Cardiac muscle cell (in vitro differentiated cells and primary cell): ENCODE measurements at regions not wholly inside any gene's neighbourhood (a gene's known extent, or its start where the extent isn't known, plus 50 kb on each side); places are given as distances from the start of the nearest gene placed in this dataset.
A peak's percentile ranks its signal among the peaks of the same experiment; 100 is the strongest.

Experiments
- DNase-seq, 2 donors: peaks; one replicate each; pipeline versions ENCODE4 v3.0.0 to v3.0.0-alpha.2; 2010 to 2017; ENCODE audit warnings: low read depth in 1 of 2, low spot score in 1 of 2
- H3K27ac ChIP-seq: fragments of 200-600 bp; sonication (generic); 2 replicates; pipeline ENCODE4 v1.5.1; 2016
- H3K27me3 ChIP-seq: fragments of 200-600 bp; sonication (generic); 2 replicates; pipeline ENCODE4 v1.6.0; 2016; ENCODE audit warnings: control low read depth
- H3K36me3 ChIP-seq: fragments of 200-600 bp; sonication (generic); 2 replicates; pipeline ENCODE4 v1.5.1; 2016; ENCODE audit warnings: control low read depth
- H3K4me1 ChIP-seq: fragments of 200-600 bp; sonication (generic); 2 replicates; pipeline ENCODE4 v1.8.1; 2017; ENCODE audit warnings: low read depth, mild to moderate bottlenecking, mixed run types
- H3K4me3 ChIP-seq: fragments of 200-600 bp; sonication (generic); 2 replicates; pipeline ENCODE4 v1.5.1; 2016; ENCODE audit warnings: mild to moderate bottlenecking
- H3K9me3 ChIP-seq: fragments of 200-600 bp; sonication (generic); 2 replicates; pipeline ENCODE4 v1.5.1; 2017; ENCODE audit warnings: low read depth, mild to moderate bottlenecking, control low read depth
- TF ChIP-seq, protein P1 (sequence below): IDR thresholded peaks from 2 replicates; pipeline ENCODE4 v1.5.1; 2012; ENCODE audit warnings: low read depth, mild to moderate bottlenecking, low read length

DNA sequence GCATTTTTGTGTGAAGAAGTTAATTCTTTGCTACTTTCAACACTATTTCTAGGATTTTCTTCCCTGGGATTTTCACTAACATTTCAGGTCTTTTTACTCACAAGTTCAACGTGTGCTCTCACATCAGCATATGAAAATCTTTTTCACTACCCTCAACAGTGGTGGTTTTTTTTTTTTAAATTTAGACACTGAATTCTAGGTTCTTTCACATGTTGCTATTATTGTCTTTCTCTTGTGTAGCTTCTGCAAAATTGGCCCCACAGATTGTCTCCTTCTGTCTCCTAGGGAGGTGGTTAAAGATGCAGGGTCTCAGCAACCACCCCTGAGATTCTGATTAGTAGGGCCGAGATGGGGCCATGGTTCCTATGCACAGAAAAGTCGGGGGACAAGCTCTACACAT is 165.0 kb upstream of the GPR26 start:
- Histone ChIP-seq H3K36me3 (no peaks in the 10 kb centered on the region), H3K27me3 (no peaks in the 10 kb centered on the region), H3K9me3 (no peaks in the 10 kb centered on the region), H3K27ac (no peak overlapping the region), H3K4me1 (peaks cover 8% of the 10 kb centered on the region), H3K4me3 (no peak overlapping the region)
- no peak for DNase-seq
- TF ChIP-seq, protein P1, sequence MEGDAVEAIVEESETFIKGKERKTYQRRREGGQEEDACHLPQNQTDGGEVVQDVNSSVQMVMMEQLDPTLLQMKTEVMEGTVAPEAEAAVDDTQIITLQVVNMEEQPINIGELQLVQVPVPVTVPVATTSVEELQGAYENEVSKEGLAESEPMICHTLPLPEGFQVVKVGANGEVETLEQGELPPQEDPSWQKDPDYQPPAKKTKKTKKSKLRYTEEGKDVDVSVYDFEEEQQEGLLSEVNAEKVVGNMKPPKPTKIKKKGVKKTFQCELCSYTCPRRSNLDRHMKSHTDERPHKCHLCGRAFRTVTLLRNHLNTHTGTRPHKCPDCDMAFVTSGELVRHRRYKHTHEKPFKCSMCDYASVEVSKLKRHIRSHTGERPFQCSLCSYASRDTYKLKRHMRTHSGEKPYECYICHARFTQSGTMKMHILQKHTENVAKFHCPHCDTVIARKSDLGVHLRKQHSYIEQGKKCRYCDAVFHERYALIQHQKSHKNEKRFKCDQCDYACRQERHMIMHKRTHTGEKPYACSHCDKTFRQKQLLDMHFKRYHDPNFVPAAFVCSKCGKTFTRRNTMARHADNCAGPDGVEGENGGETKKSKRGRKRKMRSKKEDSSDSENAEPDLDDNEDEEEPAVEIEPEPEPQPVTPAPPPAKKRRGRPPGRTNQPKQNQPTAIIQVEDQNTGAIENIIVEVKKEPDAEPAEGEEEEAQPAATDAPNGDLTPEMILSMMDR: no peak

DNA sequence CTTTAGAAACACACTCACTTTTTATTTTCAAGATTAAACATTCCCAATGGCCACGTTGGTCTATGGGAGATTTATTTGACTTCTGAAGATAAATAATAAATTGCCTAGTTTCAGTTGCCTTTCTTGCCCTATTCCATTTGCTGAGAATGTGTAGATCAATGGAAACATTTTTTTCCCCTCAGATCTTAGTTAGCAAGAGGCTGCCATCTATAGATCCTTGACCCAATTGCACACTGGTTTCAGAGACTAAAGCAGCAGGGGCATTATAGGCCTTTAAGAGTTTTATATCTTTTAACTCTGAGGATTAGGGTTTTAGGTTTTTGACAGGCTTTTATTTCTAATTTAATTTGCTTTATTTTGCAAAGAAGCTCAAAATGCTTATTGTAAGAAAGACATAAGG is 163.2 kb upstream of the GPR26 start:
- Histone ChIP-seq H3K9me3 (no peaks in the 10 kb centered on the region), H3K4me1 (no peaks in the 10 kb centered on the region), H3K4me3 (no peak overlapping the region), H3K36me3 (no peaks in the 10 kb centered on the region), H3K27me3 (no peaks in the 10 kb centered on the region), H3K27ac (no peak overlapping the region)
- peak in 1 of 2 donors; percentile 24 for DNase-seq
- TF ChIP-seq, protein P1: no peak

DNA sequence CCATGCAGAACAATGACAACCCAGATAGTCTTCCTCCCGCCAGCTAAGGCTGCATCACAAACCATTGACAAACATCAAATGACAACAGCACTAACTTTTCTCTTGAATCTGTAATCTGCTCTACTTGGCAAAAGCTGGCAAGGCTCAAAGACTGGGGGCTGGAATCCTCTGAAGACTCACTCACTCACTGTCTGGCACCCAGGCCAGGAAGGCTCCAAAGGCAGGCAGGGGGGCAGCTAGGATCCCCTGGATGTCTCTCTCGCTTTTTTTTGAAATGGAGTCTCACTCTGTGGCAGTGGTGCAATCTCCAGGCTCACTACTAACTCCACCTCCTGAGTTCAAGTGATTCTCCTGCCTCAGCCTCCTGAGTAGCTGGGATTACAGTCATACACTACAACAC is 159.7 kb upstream of the GPR26 start:
- DNase-seq: no peak
- no peaks in the 10 kb centered on the region for H3K27me3 ChIP-seq
- TF ChIP-seq, protein P1: no peak

DNA sequence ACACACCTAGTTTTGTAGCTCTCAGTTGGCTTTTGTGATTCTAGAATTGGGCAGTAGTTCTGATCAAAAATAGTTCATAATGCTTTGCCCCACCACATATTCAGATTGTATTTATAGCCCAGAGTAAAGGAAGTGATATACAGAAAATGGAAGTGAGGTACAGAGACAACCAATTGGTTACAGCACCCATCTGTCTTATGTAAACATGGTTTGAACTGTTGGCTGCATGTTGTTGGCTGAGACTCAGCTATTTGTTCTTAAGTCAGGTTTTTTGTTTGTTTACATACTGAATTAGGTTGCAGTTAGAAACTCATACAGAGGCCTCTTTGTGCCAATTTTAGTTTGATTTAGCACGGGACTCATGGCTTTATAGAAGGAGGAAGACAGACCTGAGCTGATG is 158.9 kb upstream of the GPR26 start:
- H3K4me3 ChIP-seq: no peak overlapping the region
- no peaks in the 10 kb centered on the region for H3K9me3 ChIP-seq
- no peak overlapping the region for H3K27ac ChIP-seq
- H3K36me3 ChIP-seq: no peaks in the 10 kb centered on the region
- TF ChIP-seq, protein P1: no peak
- no peak for DNase-seq
- no peaks in the 10 kb centered on the region for H3K4me1 ChIP-seq
- H3K27me3 ChIP-seq: no peaks in the 10 kb centered on the region

More for the DNA sequence above, 159.7 kb upstream of the GPR26 start:
- H3K27ac ChIP-seq: no peak overlapping the region
- H3K36me3 ChIP-seq: no peaks in the 10 kb centered on the region
- H3K9me3 ChIP-seq: no peaks in the 10 kb centered on the region
- no peaks in the 10 kb centered on the region for H3K4me1 ChIP-seq
- H3K4me3 ChIP-seq: no peak overlapping the region

DNA sequence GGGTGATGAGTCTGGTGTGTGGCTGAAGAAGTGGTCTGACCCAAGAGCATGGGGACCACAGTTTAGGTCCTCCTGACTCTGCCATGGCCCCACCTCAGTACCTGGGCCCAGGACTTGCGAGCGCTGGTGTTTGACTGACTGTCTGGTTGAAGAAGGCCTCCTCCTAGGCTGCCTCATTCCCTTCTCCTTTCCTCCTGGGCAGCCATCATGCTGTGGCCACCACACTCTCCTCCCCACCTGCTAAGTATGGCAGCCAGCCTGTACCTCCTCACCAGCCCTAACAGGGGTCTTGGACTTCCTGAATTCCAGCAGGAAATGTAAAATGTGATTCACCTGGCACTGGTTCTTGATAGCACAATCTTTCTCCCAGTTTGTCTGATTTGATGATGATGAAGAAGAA is 156.8 kb upstream of the GPR26 start:
- no peaks in the 10 kb centered on the region for H3K27me3 ChIP-seq
- no peak overlapping the region for H3K27ac ChIP-seq
- H3K4me1 ChIP-seq: peaks cover 14% of the 10 kb centered on the region
- no peaks in the 10 kb centered on the region for H3K9me3 ChIP-seq
- no peak for DNase-seq
- TF ChIP-seq, protein P1: no peak
- no peaks in the 10 kb centered on the region for H3K36me3 ChIP-seq
- no peak overlapping the region for H3K4me3 ChIP-seq
